Caco-2 (cell line): ENCODE measurements at regions not wholly inside any gene's neighbourhood (a gene's known extent, or its start where the extent isn't known, plus 50 kb on each side); places are given as distances from the start of the nearest gene placed in this dataset.

Source experiments
- BruUV-seq: library from RNA; stranded (reverse); fragments of 400-500 nt; replicated peaks from 2 replicates; lab custom pipeline; 2021; lab: Mats Ljungman, UMichigan
- CTCF ChIA-PET: fragments of 300-600 bp; sonication (Branson Sonifier 250); formaldehyde crosslinking; loops from one replicate; lab custom pipeline; 2022; ENCODE audit warnings: antibody characterized with exemption; lab: Charles Lee
- POLR2A ChIA-PET: fragments of 300-600 bp; sonication (Branson Sonifier 250); formaldehyde crosslinking; loops from one replicate; lab custom pipeline; 2022; ENCODE audit warnings: antibody characterized with exemption; lab: Charles Lee
- DNase-seq, 2 experiments: peaks; one replicate each; pipeline versions ENCODE4 v3.0.0 to v3.0.0-alpha.2; 2020 to 2022
- H3K27me3 ChIP-seq: replicated peaks from 2 replicates; pipeline ENCODE4 v1.6.0; 2011; ENCODE audit warnings: low read length; ENCODE audit not compliant: control insufficient read depth, insufficient read depth
- H3K36me3 ChIP-seq: 2 replicates; pipeline ENCODE4 v1.5.1; 2011; ENCODE audit warnings: low read length; ENCODE audit not compliant: control insufficient read depth, insufficient read depth
- H3K4me1 ChIP-seq: fragments of 250-450 bp; sonication (Bioruptor Pico); 2 replicates; pipeline ENCODE4 v1.5.1; 2020; ENCODE audit warnings: mild to moderate bottlenecking
- H3K4me3 ChIP-seq: 2 replicates; pipeline ENCODE4 v1.5.1; 2011; ENCODE audit warnings: low read depth, mild to moderate bottlenecking, control low read depth, low read length
- H3K9me3 ChIP-seq: fragments of 250-450 bp; sonication (Bioruptor Pico); 2 replicates; pipeline ENCODE4 v1.5.1; 2020; ENCODE audit warnings: mild to moderate bottlenecking, moderate library complexity
- H3K27ac Mint-ChIP-seq: one replicate; pipeline ENCODE4 v1.8.0; 2022; ENCODE audit warnings: mixed read lengths; ENCODE audit not compliant: unreplicated experiment
- H3K27me3 Mint-ChIP-seq: one replicate; pipeline ENCODE4 v1.8.0; 2022; ENCODE audit warnings: mixed read lengths; ENCODE audit not compliant: insufficient read depth, unreplicated experiment
- H3K36me3 Mint-ChIP-seq: one replicate; pipeline ENCODE4 v1.8.0; 2022; ENCODE audit warnings: mild to moderate bottlenecking, mixed read lengths; ENCODE audit not compliant: insufficient read depth, unreplicated experiment
- H3K4me1 Mint-ChIP-seq: one replicate; pipeline ENCODE4 v1.8.0; 2022; ENCODE audit warnings: low read depth, mixed read lengths; ENCODE audit not compliant: unreplicated experiment
- H3K4me3 Mint-ChIP-seq: one replicate; pipeline ENCODE4 v1.8.0; 2022; ENCODE audit warnings: mild to moderate bottlenecking, moderate library complexity, mixed read lengths; ENCODE audit not compliant: unreplicated experiment
- H3K9me3 Mint-ChIP-seq: one replicate; pipeline ENCODE4 v1.8.0; 2022; ENCODE audit warnings: mixed read lengths; ENCODE audit not compliant: unreplicated experiment
- CTCF ChIP-seq, 2 experiments: fragments of 200-600 bp in 1 of 2; IDR thresholded peaks; 1 replicate in 1 of 2; 2 replicates in 1 of 2; pipeline versions ENCODE4 v1.5.1 to v1.8.0; 2011 to 2022; ENCODE audit warnings: antibody characterized with exemption in 1 of 2, control low read depth in 1 of 2, inconsistent platforms in 1 of 2, low read depth in 1 of 2, low read length in 1 of 2, mild to moderate bottlenecking in 1 of 2, moderate library complexity in 1 of 2; ENCODE audit not compliant: insufficient read depth in 1 of 2, severe bottlenecking in 1 of 2, unreplicated experiment in 1 of 2
- intact Hi-C: fragments of 100-400 bp; cut with micrococcal nuclease; formaldehyde crosslinking; loops from one replicate; pipeline ENCODE4 v1.10.0; 2022; ENCODE audit not compliant: unreplicated experiment

GRCh38 chr9:79254900-79255650 lies 316.7 kb upstream of the TLE4 start:
- Histone ChIP-seq H3K27me3 (no peaks in the 10 kb centered on the region), H3K36me3 (no peaks in the 10 kb centered on the region), H3K4me3 (no peak overlapping the region), H3K9me3 (no peaks in the 10 kb centered on the region), H3K4me1 (no peaks in the 10 kb centered on the region)
- CTCF ChIA-PET = no interaction called here
- no peak for TF ChIP-seq CTCF (IDR thresholded peaks at IDR 0.05; ENCODE audit: insufficient read depth in 1 of 2, low read depth in 1 of 2, low read length in 1 of 2, severe bottlenecking in 1 of 2, unreplicated experiment in 1 of 2)
- POLR2A ChIA-PET = no interaction called here
- Mint-ChIP-seq H3K4me1 (no peaks in the 10 kb centered on the region), H3K27me3 (peaks cover 2% of the 10 kb centered on the region), H3K9me3 (no peaks in the 10 kb centered on the region), H3K36me3 (no peaks in the 10 kb centered on the region), H3K27ac (no peak overlapping the region), H3K4me3 (no peak overlapping the region)
- no TSS peak for BruUV-seq
- no peak for DNase-seq
- intact Hi-C loops = no loop called here

GRCh38 chr9:79255651-79256260 lies 316.0 kb upstream of the TLE4 start:
- Histone ChIP-seq H3K36me3 (no peaks in the 10 kb centered on the region), H3K27me3 (no peaks in the 10 kb centered on the region), H3K4me1 (no peaks in the 10 kb centered on the region), H3K9me3 (no peaks in the 10 kb centered on the region), H3K4me3 (no peak overlapping the region)
- Mint-ChIP-seq H3K9me3 (no peaks in the 10 kb centered on the region), H3K27ac (no peak overlapping the region), H3K27me3 (peaks cover 3% of the 10 kb centered on the region), H3K4me3 (no peak overlapping the region), H3K36me3 (no peaks in the 10 kb centered on the region), H3K4me1 (no peaks in the 10 kb centered on the region)
- POLR2A ChIA-PET = no interaction called here
- intact Hi-C loops = no loop called here
- BruUV-seq = no TSS peak
- CTCF ChIA-PET = no interaction called here
- TF ChIP-seq CTCF (IDR thresholded peaks at IDR 0.05; ENCODE audit: insufficient read depth in 1 of 2, low read depth in 1 of 2, low read length in 1 of 2, severe bottlenecking in 1 of 2, unreplicated experiment in 1 of 2) = no peak
- DNase-seq = no peak

GRCh38 chr9:79256691-79257213 lies 315.0 kb upstream of the TLE4 start:
- ChIA-PET POLR2A (no interaction called here), CTCF (no interaction called here)
- no TSS peak for BruUV-seq
- Histone ChIP-seq H3K27me3 (no peaks in the 10 kb centered on the region), H3K36me3 (no peaks in the 10 kb centered on the region), H3K4me3 (no peak overlapping the region), H3K9me3 (no peaks in the 10 kb centered on the region), H3K4me1 (no peaks in the 10 kb centered on the region)
- no peak overlapping the region for H3K27ac Mint-ChIP-seq
- H3K4me1 Mint-ChIP-seq = no peaks in the 10 kb centered on the region
- peaks cover 3% of the 10 kb centered on the region for H3K27me3 Mint-ChIP-seq
- no peaks in the 10 kb centered on the region for H3K9me3 Mint-ChIP-seq
- H3K4me3 Mint-ChIP-seq = no peak overlapping the region
- TF ChIP-seq CTCF (IDR thresholded peaks at IDR 0.05; ENCODE audit: insufficient read depth in 1 of 2, low read depth in 1 of 2, low read length in 1 of 2, severe bottlenecking in 1 of 2, unreplicated experiment in 1 of 2) = no peak
- peak in 1 of 2 experiments; percentile 0 for DNase-seq
- H3K36me3 Mint-ChIP-seq = no peaks in the 10 kb centered on the region
- intact Hi-C loops = no loop called here
